DND-41 (cell line): ENCODE measurements at regions not wholly inside any gene's neighbourhood (a gene's known extent, or its start where the extent isn't known, plus 50 kb on each side); places are given as distances from the start of the nearest gene placed in this dataset.

Experiments used
- ATAC-seq: fragments of 200-7000 bp; cut with Tn5 transposase; 3 replicates; pipeline ENCODE4 v1.9.1; 2021; ENCODE audit warnings: low read depth; ENCODE audit not compliant: insufficient read depth
- DNase-seq: peaks from one replicate; pipeline ENCODE4 v3.0.0-alpha.2; 2020
- H2AFZ ChIP-seq: 2 replicates; pipeline ENCODE4 v1.6.0; 2012; ENCODE audit warnings: low read depth, low read length
- H3K27ac ChIP-seq: 2 replicates; pipeline ENCODE4 v1.5.1; 2012; ENCODE audit warnings: low read length, inconsistent platforms
- H3K27me3 ChIP-seq: fragments of 200-600 bp; sonication (generic); 2 replicates; pipeline ENCODE4 v1.6.0; 2012; ENCODE audit warnings: low read length, mild to moderate bottlenecking, inconsistent platforms; ENCODE audit not compliant: insufficient read depth, poor library complexity
- H3K36me3 ChIP-seq: 2 replicates; pipeline ENCODE4 v1.5.1; 2012; ENCODE audit warnings: low read length, inconsistent platforms; ENCODE audit not compliant: insufficient read depth
- H3K4me1 ChIP-seq: 2 replicates; pipeline ENCODE4 v1.5.1; 2012; ENCODE audit warnings: mild to moderate bottlenecking, low read length; ENCODE audit not compliant: insufficient read depth
- H3K4me2 ChIP-seq: 2 replicates; pipeline ENCODE4 v1.6.0; 2012; ENCODE audit warnings: mild to moderate bottlenecking, moderate library complexity, low read length, inconsistent platforms; ENCODE audit not compliant: insufficient read depth
- H3K4me3 ChIP-seq, 2 experiments: fragments of 200-600 bp in 1 of 2; shearing (Covaris generic) in 1 of 2; 2 replicates each; pipeline ENCODE4 v1.5.1; 2012 to 2016; ENCODE audit warnings: inconsistent platforms in 2 of 2, low read length in 2 of 2, mild to moderate bottlenecking in 2 of 2, low read depth in 1 of 2, moderate library complexity in 1 of 2
- H3K79me2 ChIP-seq: 2 replicates; pipeline ENCODE4 v1.6.0; 2012; ENCODE audit warnings: low read length, inconsistent platforms; ENCODE audit not compliant: insufficient read depth
- H3K9ac ChIP-seq: 2 replicates; pipeline ENCODE4 v1.6.0; 2012; ENCODE audit warnings: low read depth, mild to moderate bottlenecking, inconsistent platforms, low read length, moderate library complexity
- H3K9me3 ChIP-seq: 2 replicates; pipeline ENCODE4 v1.5.1; 2012; ENCODE audit warnings: low read length, moderate library complexity, mild to moderate bottlenecking, inconsistent platforms; ENCODE audit not compliant: insufficient read depth, severe bottlenecking
- H4K20me1 ChIP-seq: 2 replicates; pipeline ENCODE4 v1.6.0; 2012; ENCODE audit warnings: low read length; ENCODE audit not compliant: insufficient read depth
- CTCF ChIP-seq: IDR thresholded peaks from 2 replicates; pipeline ENCODE4 v1.5.1; 2012; ENCODE audit warnings: borderline replicate concordance, low read length, moderate library complexity, mild to moderate bottlenecking; ENCODE audit not compliant: poor library complexity, severe bottlenecking; ENCODE audit errors: extremely low read depth
- EZH2 ChIP-seq: IDR thresholded peaks from 3 replicates; pipeline ENCODE4 v1.6.1; 2012; ENCODE audit warnings: borderline replicate concordance, low read depth, mild to moderate bottlenecking, moderate library complexity, low read length, inconsistent platforms; ENCODE audit not compliant: severe bottlenecking

GRCh38 chr11:111162305-111162704, 83.2 kb upstream of the POU2AF2 start:
- no peaks in the 10 kb centered on the region for H4K20me1 ChIP-seq
- no peaks in the 10 kb centered on the region for H3K4me1 ChIP-seq
- no peaks in the 10 kb centered on the region for H3K36me3 ChIP-seq
- H3K27ac ChIP-seq: no peak overlapping the region
- H3K4me3 ChIP-seq: no peak overlapping the region
- no peak for ATAC-seq
- H3K4me2 ChIP-seq: no peak overlapping the region
- peaks cover 2% of the 10 kb centered on the region for H3K27me3 ChIP-seq
- H3K9me3 ChIP-seq: no peaks in the 10 kb centered on the region
- no peak for TF ChIP-seq CTCF
- no peak overlapping the region for H3K9ac ChIP-seq
- no peak for DNase-seq
- H2AFZ ChIP-seq: no peak overlapping the region
- no peaks in the 10 kb centered on the region for H3K79me2 ChIP-seq

GRCh38 chr11:111157571-111157970, 88.0 kb upstream of the POU2AF2 start:
- Histone ChIP-seq H3K4me2 (no peak overlapping the region), H3K27me3 (peaks cover 2% of the 10 kb centered on the region), H3K9ac (no peak overlapping the region), H4K20me1 (no peaks in the 10 kb centered on the region), H3K4me3 (no peak overlapping the region), H3K36me3 (no peaks in the 10 kb centered on the region), H3K27ac (no peak overlapping the region), H3K79me2 (no peaks in the 10 kb centered on the region), H2AFZ (no peak overlapping the region), H3K4me1 (no peaks in the 10 kb centered on the region), H3K9me3 (no peaks in the 10 kb centered on the region)
- ATAC-seq (no peak), DNase-seq (no peak)
- no peak for TF ChIP-seq CTCF
- TF ChIP-seq EZH2: no peak

DNA sequence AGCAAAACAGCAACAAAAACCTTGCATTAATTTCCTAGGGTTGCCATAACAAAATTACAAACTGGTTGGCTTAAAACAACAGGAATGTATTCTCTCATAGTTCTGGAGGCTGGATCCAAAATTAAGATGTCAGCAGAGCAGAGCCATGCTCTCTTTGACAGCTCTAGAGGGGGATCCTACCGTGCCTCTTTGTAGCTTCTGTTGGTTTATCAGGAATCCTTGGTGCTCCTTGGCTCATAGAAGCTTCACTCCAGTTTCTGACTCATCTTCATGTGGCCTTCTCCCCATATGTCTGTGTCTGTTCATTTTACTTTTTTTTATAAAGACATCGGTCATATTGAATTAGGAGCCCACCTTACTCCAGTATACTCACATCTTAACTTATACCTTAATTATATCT, 90.5 kb upstream of the POU2AF2 start:
- H3K4me2 ChIP-seq: no peak overlapping the region
- no peaks in the 10 kb centered on the region for H3K9me3 ChIP-seq
- no peaks in the 10 kb centered on the region for H4K20me1 ChIP-seq
- H3K79me2 ChIP-seq: no peaks in the 10 kb centered on the region
- TF ChIP-seq CTCF (no peak), EZH2 (no peak)
- no peak for ATAC-seq
- no peak overlapping the region for H3K9ac ChIP-seq
- no peak overlapping the region for H2AFZ ChIP-seq
- DNase-seq: no peak
- H3K27me3 ChIP-seq: peaks cover 2% of the 10 kb centered on the region
- H3K36me3 ChIP-seq: no peaks in the 10 kb centered on the region
- no peak overlapping the region for H3K4me3 ChIP-seq
- H3K27ac ChIP-seq: no peak overlapping the region
- H3K4me1 ChIP-seq: no peaks in the 10 kb centered on the region

DNA sequence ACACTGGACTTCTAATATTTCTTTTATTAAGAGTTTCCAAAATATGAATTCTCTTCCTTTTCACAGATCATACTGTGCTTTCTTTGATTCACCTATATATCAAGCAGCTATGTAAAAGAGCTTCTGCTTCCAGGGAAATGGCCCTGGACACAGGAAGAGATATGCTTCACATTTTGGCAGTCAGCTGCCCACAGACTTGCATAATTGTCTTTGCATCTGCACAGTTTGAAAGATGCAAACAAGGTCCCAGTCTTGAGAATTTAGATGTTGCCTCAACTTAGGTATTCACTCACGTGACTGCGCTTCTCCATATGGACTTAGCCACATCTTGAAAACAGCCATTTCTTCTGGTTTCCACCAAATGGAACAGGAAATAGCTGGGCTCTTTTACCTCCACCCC, 92.3 kb upstream of the POU2AF2 start:
- Histone ChIP-seq H3K27ac (no peak overlapping the region), H3K27me3 (peaks cover 2% of the 10 kb centered on the region), H3K4me2 (no peak overlapping the region), H4K20me1 (no peaks in the 10 kb centered on the region), H2AFZ (no peak overlapping the region), H3K4me3 (no peak overlapping the region), H3K36me3 (no peaks in the 10 kb centered on the region), H3K9ac (no peak overlapping the region), H3K4me1 (no peaks in the 10 kb centered on the region), H3K9me3 (no peaks in the 10 kb centered on the region), H3K79me2 (no peaks in the 10 kb centered on the region)
- DNase-seq: no peak
- TF ChIP-seq EZH2: no peak
- TF ChIP-seq CTCF: no peak
- no peak for ATAC-seq
